Uterus (tissue), 3 donors: ENCODE measurements at regions not wholly inside any gene's neighbourhood (a gene's known extent, or its start where the extent isn't known, plus 50 kb on each side); places are given as distances from the start of the nearest gene placed in this dataset.
"Not testable (repeated sequence)": the region's sequence is repeated elsewhere in the genome, so short reads cannot be mapped to it uniquely, and the experiment has no call there.

ENCODE experiments used
- DNase-seq, 2 donors: peaks; one replicate each; pipeline ENCODE4 v3.0.0-alpha.2; 2019 to 2020
- H3K27ac ChIP-seq, 2 donors: fragments of 200-600 bp; sonication (generic); 1 replicate in 1 of 2; 2 replicates in 1 of 2; pipeline ENCODE4 v1.5.1; 2016 to 2018
- H3K27me3 ChIP-seq, 2 donors: fragments of 200-600 bp; sonication (generic); one replicate each; pipeline ENCODE4 v1.5.1; 2018 to 2019; ENCODE audit warnings: control low read depth in 1 of 2
- H3K36me3 ChIP-seq, 2 donors: fragments of 200-600 bp; sonication (generic); one replicate each; pipeline ENCODE4 v1.5.1; 2019; ENCODE audit warnings: control low read depth in 1 of 2
- H3K4me1 ChIP-seq, 2 donors: fragments of 200-600 bp; sonication (generic); one replicate each; pipeline ENCODE4 v1.5.1; 2018 to 2019; ENCODE audit warnings: control low read depth in 1 of 2
- H3K4me3 ChIP-seq, 2 donors: fragments of 200-600 bp; sonication (generic); 1 replicate in 1 of 2; 2 replicates in 1 of 2; pipeline ENCODE4 v1.5.1; 2018 to 2019; ENCODE audit warnings: mild to moderate bottlenecking in 1 of 2
- H3K9me3 ChIP-seq, 2 donors: fragments of 200-600 bp; sonication (generic); one replicate each; pipeline ENCODE4 v1.5.1; 2019; ENCODE audit warnings: control low read depth in 1 of 2
- POLR2A ChIP-seq, 2 donors: fragments of 450-650 bp; IDR thresholded peaks; one replicate each; pipeline ENCODE4 v1.6.1; 2016; ENCODE audit warnings: antibody characterized with exemption in 2 of 2, mild to moderate bottlenecking in 1 of 2, moderate library complexity in 1 of 2
- intact Hi-C: fragments of 100-400 bp; cut with DNase I; formaldehyde crosslinking; loops from one replicate; pipeline ENCODE4 v1.15.1; 2023; ENCODE audit warnings: low total_unique reads
- TF ChIP-seq, protein P1 (sequence below), 4 experiments: fragments of 200-600 bp in 2 of 4; fragments of 450-650 bp in 2 of 4; sonication (generic) in 2 of 4; IDR thresholded peaks; one replicate each; pipeline ENCODE4 v1.5.1; 2016 to 2019; ENCODE audit warnings: antibody characterized with exemption in 4 of 4, mild to moderate bottlenecking in 2 of 4, moderate library complexity in 1 of 4
- donor health status: DM: yes; HTN: yes; CAD: no.

DNA sequence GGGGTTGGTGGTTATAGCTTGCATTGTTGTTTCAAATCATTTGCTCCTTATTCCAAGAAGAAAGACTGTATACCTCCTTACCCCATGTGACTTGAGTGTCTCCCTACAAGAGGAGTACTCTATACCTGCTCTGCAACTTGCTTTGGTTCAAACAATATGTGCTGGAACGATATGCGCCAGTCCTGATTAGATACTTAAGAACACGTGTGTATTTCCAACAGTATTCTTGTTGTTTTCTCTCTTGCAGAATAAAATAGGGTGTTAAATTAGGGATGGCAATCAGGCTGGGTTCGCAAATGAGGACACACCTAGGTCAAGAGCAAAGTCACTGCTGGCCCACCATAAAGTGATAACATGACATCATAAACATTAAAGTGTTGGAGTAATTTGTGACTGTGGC lies 895.0 kb upstream of the SLITRK1 start:
- no peaks in the 10 kb centered on the region for H3K9me3 ChIP-seq
- no peak for DNase-seq
- no peak overlapping the region for H3K27ac ChIP-seq
- H3K27me3 ChIP-seq = no peaks in the 10 kb centered on the region
- H3K36me3 ChIP-seq = no peaks in the 10 kb centered on the region
- no peak overlapping the region for H3K4me3 ChIP-seq
- intact Hi-C loops = no loop called here
- H3K4me1 ChIP-seq = no peaks in the 10 kb centered on the region
- no peak for TF ChIP-seq POLR2A (IDR thresholded peaks at IDR 0.05)

- Histone ChIP-seq H3K4me3 (no peak overlapping the region), H3K9me3 (no peaks in the 10 kb centered on the region), H3K4me1 (no peaks in the 10 kb centered on the region), H3K27ac (no peak overlapping the region), H3K36me3 (no peaks in the 10 kb centered on the region), H3K27me3 (no peaks in the 10 kb centered on the region)
- TF ChIP-seq, protein P1, sequence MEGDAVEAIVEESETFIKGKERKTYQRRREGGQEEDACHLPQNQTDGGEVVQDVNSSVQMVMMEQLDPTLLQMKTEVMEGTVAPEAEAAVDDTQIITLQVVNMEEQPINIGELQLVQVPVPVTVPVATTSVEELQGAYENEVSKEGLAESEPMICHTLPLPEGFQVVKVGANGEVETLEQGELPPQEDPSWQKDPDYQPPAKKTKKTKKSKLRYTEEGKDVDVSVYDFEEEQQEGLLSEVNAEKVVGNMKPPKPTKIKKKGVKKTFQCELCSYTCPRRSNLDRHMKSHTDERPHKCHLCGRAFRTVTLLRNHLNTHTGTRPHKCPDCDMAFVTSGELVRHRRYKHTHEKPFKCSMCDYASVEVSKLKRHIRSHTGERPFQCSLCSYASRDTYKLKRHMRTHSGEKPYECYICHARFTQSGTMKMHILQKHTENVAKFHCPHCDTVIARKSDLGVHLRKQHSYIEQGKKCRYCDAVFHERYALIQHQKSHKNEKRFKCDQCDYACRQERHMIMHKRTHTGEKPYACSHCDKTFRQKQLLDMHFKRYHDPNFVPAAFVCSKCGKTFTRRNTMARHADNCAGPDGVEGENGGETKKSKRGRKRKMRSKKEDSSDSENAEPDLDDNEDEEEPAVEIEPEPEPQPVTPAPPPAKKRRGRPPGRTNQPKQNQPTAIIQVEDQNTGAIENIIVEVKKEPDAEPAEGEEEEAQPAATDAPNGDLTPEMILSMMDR (IDR thresholded peaks at IDR 0.05) = no peak
- TF ChIP-seq POLR2A (IDR thresholded peaks at IDR 0.05) = no peak
- DNase-seq = no peak
- intact Hi-C loops = no loop called here
Measured at GRCh38 chr13:84776593-84776992, 894.3 kb upstream of the SLITRK1 start.

GRCh38 chr13:84775920-84776319 lies 893.6 kb upstream of the SLITRK1 start:
- H3K9me3 ChIP-seq, DNase-seq, H3K4me1 ChIP-seq, H3K27ac ChIP-seq, H3K36me3 ChIP-seq, H3K27me3 ChIP-seq, H3K4me3 ChIP-seq, intact Hi-C loops: not testable (repeated sequence)

- intact Hi-C loops = no loop called here
- Histone ChIP-seq H3K27me3 (no peaks in the 10 kb centered on the region), H3K36me3 (no peaks in the 10 kb centered on the region), H3K27ac (no peak overlapping the region), H3K9me3 (no peaks in the 10 kb centered on the region), H3K4me1 (no peaks in the 10 kb centered on the region), H3K4me3 (no peak overlapping the region)
- DNase-seq = no peak
- TF ChIP-seq, protein P1 (IDR thresholded peaks at IDR 0.05) = no peak
- TF ChIP-seq POLR2A (IDR thresholded peaks at IDR 0.05) = no peak
Measured at GRCh38 chr13:84774111-84774510, 891.8 kb upstream of the SLITRK1 start.

DNA sequence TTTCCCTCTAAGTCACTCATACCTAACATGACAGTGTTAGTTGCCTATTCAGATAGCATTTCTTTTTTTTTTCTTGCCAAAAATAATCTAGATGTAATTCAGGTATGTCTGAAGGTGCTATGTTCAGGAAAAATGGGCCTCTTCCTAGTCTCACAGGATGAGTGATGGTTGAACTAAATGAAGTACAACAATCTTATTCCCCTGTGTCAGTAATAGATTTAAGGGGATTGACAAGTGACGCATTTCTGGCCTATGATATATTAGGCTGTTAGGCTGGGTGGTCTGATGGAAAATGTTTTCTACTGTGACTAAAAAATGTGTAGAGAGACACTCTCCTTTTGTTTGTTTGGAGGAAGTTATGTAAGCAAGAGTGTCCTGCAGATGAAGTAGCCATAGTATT lies 878.7 kb upstream of the SLITRK1 start:
- intact Hi-C loops = no loop called here
- DNase-seq = no peak
- Histone ChIP-seq H3K27me3 (no peaks in the 10 kb centered on the region), H3K36me3 (no peaks in the 10 kb centered on the region), H3K4me3 (no peak overlapping the region), H3K27ac (no peak overlapping the region), H3K9me3 (no peaks in the 10 kb centered on the region), H3K4me1 (no peaks in the 10 kb centered on the region)
- TF ChIP-seq POLR2A (IDR thresholded peaks at IDR 0.05) = no peak
- TF ChIP-seq, protein P1 (IDR thresholded peaks at IDR 0.05) = no peak

- H3K27ac ChIP-seq = no peak overlapping the region
- no peak overlapping the region for H3K4me3 ChIP-seq
- TF ChIP-seq POLR2A (IDR thresholded peaks at IDR 0.05) = no peak
- TF ChIP-seq, protein P1 (IDR thresholded peaks at IDR 0.05) = no peak
- no peaks in the 10 kb centered on the region for H3K36me3 ChIP-seq
- no peak for DNase-seq
- no peaks in the 10 kb centered on the region for H3K27me3 ChIP-seq
- no peaks in the 10 kb centered on the region for H3K4me1 ChIP-seq
- no peaks in the 10 kb centered on the region for H3K9me3 ChIP-seq
- intact Hi-C loops = no loop called here
Measured at GRCh38 chr13:84749126-84749525, 866.9 kb upstream of the SLITRK1 start.
